ENCODE measurements at regions not wholly inside any gene's neighbourhood (a gene's known extent, or its start where the extent isn't known, plus 50 kb on each side); places are given as distances from the start of the nearest gene placed in this dataset.

- no peak for TF ChIP-seq CTCF (IDR thresholded peaks at IDR 0.05)
- no peak for TF ChIP-seq POLR2A (IDR thresholded peaks at IDR 0.05)
- Histone ChIP-seq H3K4me3 (no peak overlapping the region), H3K27me3 (no peaks in the 10 kb centered on the region), H3K9me3 (no peaks in the 10 kb centered on the region), H3K36me3 (ENCODE audit: low read depth, missing control alignments) (no peaks in the 10 kb centered on the region), H3K27ac (no peak overlapping the region), H3K4me1 (no peaks in the 10 kb centered on the region)
- DNase-seq, result no peak
- intact Hi-C loops (cut with DNase I; ENCODE audit: low total_unique reads), result no loop called here
- WGBS, 2 donors, result 26 to 46% methylated on average over 2 of the region's 2 CpGs
Observed at GRCh38 chr5:119852140-119852539, 222.8 kb downstream of the FAM170A start.

GRCh38 chr5:119860463-119860862 is 231.1 kb downstream of the FAM170A start:
- Histone ChIP-seq H3K27me3 (no peaks in the 10 kb centered on the region), H3K9me3 (no peaks in the 10 kb centered on the region), H3K4me3 (no peak overlapping the region), H3K4me1 (no peaks in the 10 kb centered on the region), H3K27ac (no peak overlapping the region), H3K36me3 (ENCODE audit: low read depth, missing control alignments) (no peaks in the 10 kb centered on the region)
- DNase-seq, result no peak
- intact Hi-C loops (cut with DNase I; ENCODE audit: low total_unique reads), result no loop called here
- TF ChIP-seq POLR2A (IDR thresholded peaks at IDR 0.05) (no peak), CTCF (IDR thresholded peaks at IDR 0.05) (no peak)

GRCh38 chr5:119862619-119863018 is 233.3 kb downstream of the FAM170A start:
- no peaks in the 10 kb centered on the region for H3K4me1 ChIP-seq
- H3K4me3 ChIP-seq, result no peak overlapping the region
- WGBS, 2 donors, result 53 to 70% methylated on average over 4 of the region's 4 CpGs
- H3K27me3 ChIP-seq, result no peaks in the 10 kb centered on the region
- H3K36me3 ChIP-seq (ENCODE audit: low read depth, missing control alignments), result no peaks in the 10 kb centered on the region
- no peaks in the 10 kb centered on the region for H3K9me3 ChIP-seq
- no peak overlapping the region for H3K27ac ChIP-seq
- TF ChIP-seq CTCF (IDR thresholded peaks at IDR 0.05) (no peak), POLR2A (IDR thresholded peaks at IDR 0.05) (no peak)
- intact Hi-C loops (cut with DNase I; ENCODE audit: low total_unique reads), result no loop called here
- DNase-seq, result no peak

GRCh38 chr5:119864286-119864685 is 234.9 kb downstream of the FAM170A start:
- no peaks in the 10 kb centered on the region for H3K36me3 ChIP-seq (ENCODE audit: low read depth, missing control alignments)
- no peak for TF ChIP-seq POLR2A (IDR thresholded peaks at IDR 0.05)
- no peak for TF ChIP-seq CTCF (IDR thresholded peaks at IDR 0.05)
- H3K9me3 ChIP-seq, result no peaks in the 10 kb centered on the region
- H3K4me1 ChIP-seq, result no peaks in the 10 kb centered on the region
- no peak overlapping the region for H3K4me3 ChIP-seq
- H3K27me3 ChIP-seq, result no peaks in the 10 kb centered on the region
- no peak for DNase-seq
- intact Hi-C loops (cut with DNase I; ENCODE audit: low total_unique reads), result no loop called here
- H3K27ac ChIP-seq, result no peak overlapping the region

GRCh38 chr5:119873611-119874010 is 244.3 kb downstream of the FAM170A start:
- no peak for TF ChIP-seq CTCF (IDR thresholded peaks at IDR 0.05)
- TF ChIP-seq POLR2A (IDR thresholded peaks at IDR 0.05), result no peak
- 82 to 86% methylated on average over 5 of the region's 5 CpGs for WGBS, 2 donors
- Histone ChIP-seq H3K4me3 (no peak overlapping the region), H3K9me3 (no peaks in the 10 kb centered on the region), H3K27me3 (no peaks in the 10 kb centered on the region), H3K4me1 (no peaks in the 10 kb centered on the region), H3K36me3 (ENCODE audit: low read depth, missing control alignments) (no peaks in the 10 kb centered on the region), H3K27ac (no peak overlapping the region)
- intact Hi-C loops (cut with DNase I; ENCODE audit: low total_unique reads), result no loop called here
- DNase-seq, result no peak
